GM12878 (cell line): ENCODE measurements at regions not wholly inside any gene's neighbourhood (a gene's known extent, or its start where the extent isn't known, plus 50 kb on each side); places are given as distances from the start of the nearest gene placed in this dataset.

ENCODE experiments used
- CHD4 ChIP-seq: fragments of 200-600 bp; sonication (generic); IDR thresholded peaks from 2 replicates; pipeline ENCODE4 v1.6.1; 2016; ENCODE audit warnings: mild to moderate bottlenecking
- CREM ChIP-seq: IDR thresholded peaks from 2 replicates; pipeline ENCODE4 v1.6.1; 2014; ENCODE audit warnings: antibody characterized with exemption, low read depth
- ESRRA ChIP-seq: IDR thresholded peaks from 2 replicates; pipeline ENCODE4 v1.6.1; 2012; ENCODE audit warnings: mild to moderate bottlenecking, low read length, improper control_type of control experiment
- EZH2 ChIP-seq: IDR thresholded peaks from 2 replicates; pipeline ENCODE4 v1.6.1; 2012; ENCODE audit warnings: low read depth, mild to moderate bottlenecking, control low read depth, inconsistent platforms, low read length, borderline replicate concordance; ENCODE audit not compliant: control insufficient read depth
- MYB ChIP-seq: fragments of 150-350 bp; IDR thresholded peaks from 2 replicates; pipeline ENCODE4 v1.6.1; 2014; ENCODE audit warnings: mild to moderate bottlenecking, low read depth, low read length, borderline replicate concordance
- NBN ChIP-seq: fragments of 450-650 bp; IDR thresholded peaks from 2 replicates; pipeline ENCODE4 v1.6.1; 2016
- NFYB ChIP-seq: IDR thresholded peaks from 2 replicates; pipeline ENCODE4 v1.6.1; 2011; ENCODE audit warnings: low read depth, mild to moderate bottlenecking, low read length, improper control_type of control experiment, moderate library complexity; ENCODE audit not compliant: insufficient read depth
- POLR2A ChIP-seq: IDR thresholded peaks from 2 replicates; pipeline ENCODE4 v1.6.1; 2011; ENCODE audit warnings: low read depth, mild to moderate bottlenecking, low read length
- POLR2AphosphoS2 ChIP-seq: IDR thresholded peaks from 2 replicates; pipeline ENCODE4 v1.6.1; 2011; ENCODE audit warnings: low read depth, mild to moderate bottlenecking, low read length, improper control_type of control experiment, moderate library complexity
- TCF12 ChIP-seq: IDR thresholded peaks from 2 replicates; pipeline ENCODE4 v1.6.1; 2011; ENCODE audit warnings: low read depth, mild to moderate bottlenecking, low read length
- TF ChIP-seq, protein P1 (sequence below), 3 experiments: IDR thresholded peaks in 2 of 3; conservative IDR thresholded peaks in 1 of 3; 2 replicates each; pipeline ENCODE4 v1.5.1; 2011; ENCODE audit warnings: low read depth in 3 of 3, low read length in 3 of 3, mild to moderate bottlenecking in 3 of 3, control low read depth in 2 of 3, moderate library complexity in 2 of 3, inconsistent platforms in 1 of 3, mixed read lengths in 1 of 3; ENCODE audit not compliant: control insufficient read depth in 2 of 3, insufficient read depth in 1 of 3; ENCODE audit errors: extremely low read depth in 1 of 3
- TF ChIP-seq, protein P2 (sequence below): IDR thresholded peaks from 2 replicates; pipeline ENCODE4 v1.6.1; 2011; ENCODE audit warnings: low read depth, low read length, improper control_type of control experiment, borderline replicate concordance
- TF ChIP-seq, protein P3 (sequence below): IDR thresholded peaks from 2 replicates; pipeline ENCODE4 v1.6.1; 2012; ENCODE audit warnings: mild to moderate bottlenecking, low read depth, low read length

DNA sequence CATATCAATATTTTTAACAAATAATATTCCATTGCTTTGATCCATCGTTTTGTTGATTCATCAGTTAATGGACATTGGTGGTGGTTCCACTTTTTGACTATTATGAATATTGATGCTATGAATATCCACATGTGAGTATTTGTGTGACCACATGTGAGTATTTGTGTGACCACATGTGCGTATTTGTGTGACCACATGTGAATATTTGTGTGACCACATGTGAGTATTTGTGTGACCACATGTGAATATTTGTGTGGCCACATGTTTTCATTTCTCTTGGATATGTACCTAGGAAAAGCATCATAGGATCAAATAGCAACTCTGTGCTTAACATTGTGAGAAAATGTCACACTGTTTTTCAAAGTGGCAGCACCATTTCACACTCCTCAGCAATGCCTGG, 433.6 kb upstream of the FRG1 start:
- TF ChIP-seq, protein P1, sequence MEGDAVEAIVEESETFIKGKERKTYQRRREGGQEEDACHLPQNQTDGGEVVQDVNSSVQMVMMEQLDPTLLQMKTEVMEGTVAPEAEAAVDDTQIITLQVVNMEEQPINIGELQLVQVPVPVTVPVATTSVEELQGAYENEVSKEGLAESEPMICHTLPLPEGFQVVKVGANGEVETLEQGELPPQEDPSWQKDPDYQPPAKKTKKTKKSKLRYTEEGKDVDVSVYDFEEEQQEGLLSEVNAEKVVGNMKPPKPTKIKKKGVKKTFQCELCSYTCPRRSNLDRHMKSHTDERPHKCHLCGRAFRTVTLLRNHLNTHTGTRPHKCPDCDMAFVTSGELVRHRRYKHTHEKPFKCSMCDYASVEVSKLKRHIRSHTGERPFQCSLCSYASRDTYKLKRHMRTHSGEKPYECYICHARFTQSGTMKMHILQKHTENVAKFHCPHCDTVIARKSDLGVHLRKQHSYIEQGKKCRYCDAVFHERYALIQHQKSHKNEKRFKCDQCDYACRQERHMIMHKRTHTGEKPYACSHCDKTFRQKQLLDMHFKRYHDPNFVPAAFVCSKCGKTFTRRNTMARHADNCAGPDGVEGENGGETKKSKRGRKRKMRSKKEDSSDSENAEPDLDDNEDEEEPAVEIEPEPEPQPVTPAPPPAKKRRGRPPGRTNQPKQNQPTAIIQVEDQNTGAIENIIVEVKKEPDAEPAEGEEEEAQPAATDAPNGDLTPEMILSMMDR (IDR thresholded peaks at IDR 0.05 in 2 of 3, conservative IDR thresholded peaks at IDR 0.05 in 1 of 3; ENCODE audit: control insufficient read depth in 2 of 3, extremely low read depth in 1 of 3, insufficient read depth in 1 of 3, low read depth in 3 of 3, low read length in 3 of 3), result no peak
- TF ChIP-seq POLR2A, result no peak
- TF ChIP-seq, protein P2, sequence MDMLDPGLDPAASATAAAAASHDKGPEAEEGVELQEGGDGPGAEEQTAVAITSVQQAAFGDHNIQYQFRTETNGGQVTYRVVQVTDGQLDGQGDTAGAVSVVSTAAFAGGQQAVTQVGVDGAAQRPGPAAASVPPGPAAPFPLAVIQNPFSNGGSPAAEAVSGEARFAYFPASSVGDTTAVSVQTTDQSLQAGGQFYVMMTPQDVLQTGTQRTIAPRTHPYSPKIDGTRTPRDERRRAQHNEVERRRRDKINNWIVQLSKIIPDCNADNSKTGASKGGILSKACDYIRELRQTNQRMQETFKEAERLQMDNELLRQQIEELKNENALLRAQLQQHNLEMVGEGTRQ, result no peak
- no peak for TF ChIP-seq NFYB
- no peak for TF ChIP-seq ESRRA
- TF ChIP-seq, protein P3, sequence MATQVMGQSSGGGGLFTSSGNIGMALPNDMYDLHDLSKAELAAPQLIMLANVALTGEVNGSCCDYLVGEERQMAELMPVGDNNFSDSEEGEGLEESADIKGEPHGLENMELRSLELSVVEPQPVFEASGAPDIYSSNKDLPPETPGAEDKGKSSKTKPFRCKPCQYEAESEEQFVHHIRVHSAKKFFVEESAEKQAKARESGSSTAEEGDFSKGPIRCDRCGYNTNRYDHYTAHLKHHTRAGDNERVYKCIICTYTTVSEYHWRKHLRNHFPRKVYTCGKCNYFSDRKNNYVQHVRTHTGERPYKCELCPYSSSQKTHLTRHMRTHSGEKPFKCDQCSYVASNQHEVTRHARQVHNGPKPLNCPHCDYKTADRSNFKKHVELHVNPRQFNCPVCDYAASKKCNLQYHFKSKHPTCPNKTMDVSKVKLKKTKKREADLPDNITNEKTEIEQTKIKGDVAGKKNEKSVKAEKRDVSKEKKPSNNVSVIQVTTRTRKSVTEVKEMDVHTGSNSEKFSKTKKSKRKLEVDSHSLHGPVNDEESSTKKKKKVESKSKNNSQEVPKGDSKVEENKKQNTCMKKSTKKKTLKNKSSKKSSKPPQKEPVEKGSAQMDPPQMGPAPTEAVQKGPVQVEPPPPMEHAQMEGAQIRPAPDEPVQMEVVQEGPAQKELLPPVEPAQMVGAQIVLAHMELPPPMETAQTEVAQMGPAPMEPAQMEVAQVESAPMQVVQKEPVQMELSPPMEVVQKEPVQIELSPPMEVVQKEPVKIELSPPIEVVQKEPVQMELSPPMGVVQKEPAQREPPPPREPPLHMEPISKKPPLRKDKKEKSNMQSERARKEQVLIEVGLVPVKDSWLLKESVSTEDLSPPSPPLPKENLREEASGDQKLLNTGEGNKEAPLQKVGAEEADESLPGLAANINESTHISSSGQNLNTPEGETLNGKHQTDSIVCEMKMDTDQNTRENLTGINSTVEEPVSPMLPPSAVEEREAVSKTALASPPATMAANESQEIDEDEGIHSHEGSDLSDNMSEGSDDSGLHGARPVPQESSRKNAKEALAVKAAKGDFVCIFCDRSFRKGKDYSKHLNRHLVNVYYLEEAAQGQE, result no peak
- TF ChIP-seq POLR2AphosphoS2, result no peak
- TF ChIP-seq EZH2, result no peak
- TF ChIP-seq CREM, result no peak
- TF ChIP-seq TCF12, result no peak
- no peak for TF ChIP-seq CHD4
- TF ChIP-seq MYB, result no peak
- no peak for TF ChIP-seq NBN
